Neuronal stem cell (in vitro differentiated cells): ENCODE measurements at regions not wholly inside any gene's neighbourhood (a gene's known extent, or its start where the extent isn't known, plus 50 kb on each side); places are given as distances from the start of the nearest gene placed in this dataset.

Experiments
- DNase-seq: peaks from one replicate; pipeline ENCODE4 v3.0.0-alpha.2; 2013; ENCODE audit warnings: low spot score
- H2AFZ ChIP-seq: one replicate; pipeline ENCODE4 v1.6.1; 2013; ENCODE audit warnings: mild to moderate bottlenecking, low read length, inconsistent platforms
- H2AK5ac ChIP-seq: 2 replicates; pipeline ENCODE4 v1.6.1; 2013; ENCODE audit warnings: low read depth, mild to moderate bottlenecking, inconsistent platforms, low read length, moderate library complexity, mixed read lengths
- H2BK120ac ChIP-seq: 2 replicates; pipeline ENCODE4 v1.6.1; 2013; ENCODE audit warnings: low read depth, mild to moderate bottlenecking, inconsistent platforms, low read length, moderate library complexity, mixed read lengths
- H2BK12ac ChIP-seq: one replicate; pipeline ENCODE4 v1.6.1; 2013; ENCODE audit warnings: low read length, inconsistent platforms
- H2BK15ac ChIP-seq: 2 replicates; pipeline ENCODE4 v1.6.1; 2013; ENCODE audit warnings: mild to moderate bottlenecking, low read length, inconsistent platforms, mixed read lengths
- H2BK5ac ChIP-seq: one replicate; pipeline ENCODE4 v1.6.1; 2013; ENCODE audit warnings: inconsistent platforms, mild to moderate bottlenecking, low read length, moderate library complexity
- H3K14ac ChIP-seq: one replicate; pipeline ENCODE4 v1.6.1; 2013; ENCODE audit warnings: low read length, inconsistent platforms
- H3K18ac ChIP-seq: 2 replicates; pipeline ENCODE4 v1.6.1; 2013; ENCODE audit warnings: low read length, inconsistent platforms
- H3K23ac ChIP-seq: 2 replicates; pipeline ENCODE4 v1.6.1; 2013; ENCODE audit warnings: low read depth, mild to moderate bottlenecking, mixed read lengths, low read length, inconsistent platforms; ENCODE audit not compliant: poor library complexity
- H3K27ac ChIP-seq: replicated peaks from 3 replicates; pipeline ENCODE4 v1.5.1; 2013; ENCODE audit warnings: low read length, inconsistent platforms
- H3K27me3 ChIP-seq, 3 experiments: 2 replicates each; pipeline ENCODE4 v1.6.1; 2013; ENCODE audit warnings: low read length in 3 of 3, mild to moderate bottlenecking in 2 of 3, inconsistent platforms in 1 of 3, low read depth in 1 of 3, mixed read lengths in 1 of 3, moderate library complexity in 1 of 3; ENCODE audit not compliant: control insufficient read depth in 3 of 3, insufficient read depth in 3 of 3
- H3K36me3 ChIP-seq, 2 donors: replicated peaks in 1 of 2; 2 replicates each; pipeline ENCODE4 v1.6.1; 2013; ENCODE audit warnings: low read length in 2 of 2; ENCODE audit not compliant: control insufficient read depth in 2 of 2, insufficient read depth in 2 of 2
- H3K4ac ChIP-seq: 2 replicates; pipeline ENCODE4 v1.6.1; 2013; ENCODE audit warnings: inconsistent platforms, mild to moderate bottlenecking, low read length, moderate library complexity
- H3K4me1 ChIP-seq, 2 donors: 1 replicate in 1 of 2; 2 replicates in 1 of 2; pipeline ENCODE4 v1.6.1; 2013; ENCODE audit warnings: low read length in 2 of 2, low read depth in 1 of 2; ENCODE audit not compliant: control insufficient read depth in 2 of 2, insufficient read depth in 1 of 2
- H3K4me2 ChIP-seq: one replicate; pipeline ENCODE4 v1.6.1; 2013; ENCODE audit warnings: mild to moderate bottlenecking, low read length, inconsistent platforms; ENCODE audit not compliant: insufficient read depth, poor library complexity, severe bottlenecking
- H3K4me3 ChIP-seq, 2 donors: 2 replicates each; pipeline ENCODE4 v1.5.1; 2013; ENCODE audit warnings: low read length in 2 of 2, mild to moderate bottlenecking in 2 of 2, inconsistent platforms in 1 of 2, moderate library complexity in 1 of 2
- H3K79me1 ChIP-seq: one replicate; pipeline ENCODE4 v1.6.1; 2013; ENCODE audit warnings: low read depth, mild to moderate bottlenecking, inconsistent platforms, low read length, moderate library complexity
- H3K9ac ChIP-seq: one replicate; pipeline ENCODE4 v1.6.1; 2013; ENCODE audit warnings: mild to moderate bottlenecking, low read depth, low read length, inconsistent platforms; ENCODE audit not compliant: poor library complexity
- H3K9me3 ChIP-seq, 2 donors: replicated peaks in 1 of 2; 2 replicates each; pipeline versions ENCODE3 to v1.6.1; 2013; ENCODE audit warnings: low read length in 2 of 2, mild to moderate bottlenecking in 2 of 2, inconsistent platforms in 1 of 2, low read depth in 1 of 2, mixed read lengths in 1 of 2, moderate library complexity in 1 of 2; ENCODE audit not compliant: control insufficient read depth in 2 of 2, insufficient read depth in 1 of 2
- H4K8ac ChIP-seq: one replicate; pipeline ENCODE4 v1.6.1; 2013; ENCODE audit warnings: low read depth, mild to moderate bottlenecking, inconsistent platforms, low read length, moderate library complexity
- H4K91ac ChIP-seq: one replicate; pipeline ENCODE4 v1.6.1; 2013; ENCODE audit warnings: low read length, low read depth, mild to moderate bottlenecking, inconsistent platforms; ENCODE audit not compliant: poor library complexity
- WGBS, 2 donors: extraction: QIAGEN DNeasy Blood & Tissue Kit; methylation state at CpG; one replicate each; pipeline ENCODE4 v1.1.7; 2013; ENCODE audit warnings: missing lambda C conversion rate in 2 of 2, mixed read lengths in 1 of 2; ENCODE audit not compliant: insufficient read length in 2 of 2, insufficient replicate concordance in 1 of 2; ENCODE audit errors: extremely low coverage in 2 of 2; 5-methylcytosine and 5-hydroxymethylcytosine counted together

DNA sequence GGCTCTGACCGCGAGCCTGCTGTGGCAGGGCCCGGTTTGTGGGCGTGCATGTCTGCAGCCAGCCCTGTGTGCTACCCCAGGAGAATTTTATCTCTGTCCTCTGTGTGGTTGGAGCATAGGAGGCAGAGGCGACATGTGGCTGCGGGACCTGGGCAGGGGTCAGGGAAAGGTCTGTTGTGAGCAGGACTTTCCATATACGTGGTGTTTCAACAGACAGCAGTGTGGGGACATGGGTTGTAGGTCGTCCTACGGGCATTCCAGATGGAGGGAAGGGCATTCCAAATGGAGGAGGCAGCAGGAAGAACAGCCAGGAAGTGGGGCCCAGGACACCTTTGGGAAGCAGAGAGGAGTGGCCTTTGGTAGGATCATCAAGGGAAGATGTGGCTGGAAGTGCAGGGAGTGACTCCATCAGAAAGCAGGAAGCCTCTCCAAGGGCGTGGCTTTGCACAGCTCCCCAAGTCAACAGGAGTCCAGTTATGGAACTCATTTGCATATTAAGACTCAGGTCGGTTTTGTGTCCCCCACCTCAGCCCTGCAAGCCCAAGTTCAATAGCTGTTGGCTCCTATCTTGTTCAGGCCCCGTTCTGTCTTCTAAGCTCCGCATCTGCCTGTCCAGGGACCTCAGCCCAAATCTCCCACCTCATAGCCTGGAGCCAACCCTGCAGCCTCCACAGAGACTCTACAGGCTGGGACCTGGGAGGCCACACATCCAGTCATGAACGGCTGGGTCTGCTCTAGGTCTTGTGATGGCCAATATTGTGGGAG is 309.1 kb downstream of the MATN1 start:
- H4K91ac ChIP-seq = no peak overlapping the region
- no peak overlapping the region for H3K27ac ChIP-seq
- no peak overlapping the region for H4K8ac ChIP-seq
- H3K36me3 ChIP-seq = no peaks in the 10 kb centered on the region
- H3K4me2 ChIP-seq = no peak overlapping the region
- no peak overlapping the region for H3K4me3 ChIP-seq
- H3K14ac ChIP-seq = no peak overlapping the region
- no peak overlapping the region for H2BK120ac ChIP-seq
- H3K23ac ChIP-seq = no peak overlapping the region
- H2BK5ac ChIP-seq = no peak overlapping the region
- no CpG with 5 or more reads among the region's 14 CpGs for WGBS, 2 donors
- DNase-seq = no peak
- H3K4me1 ChIP-seq = peaks cover 0 to 15% of the 10 kb centered on the region in 2 donors
- H2AK5ac ChIP-seq = peak overlapping the region; percentile 77
- H2BK15ac ChIP-seq = no peak overlapping the region
- no peak overlapping the region for H2BK12ac ChIP-seq
- H2AFZ ChIP-seq = no peak overlapping the region
- no peaks in the 10 kb centered on the region for H3K9me3 ChIP-seq
- H3K27me3 ChIP-seq = no peaks in the 10 kb centered on the region
- H3K18ac ChIP-seq = peak overlapping the region; percentile 49
- no peaks in the 10 kb centered on the region for H3K79me1 ChIP-seq
- H3K4ac ChIP-seq = no peak overlapping the region
- H3K9ac ChIP-seq = no peak overlapping the region

DNA sequence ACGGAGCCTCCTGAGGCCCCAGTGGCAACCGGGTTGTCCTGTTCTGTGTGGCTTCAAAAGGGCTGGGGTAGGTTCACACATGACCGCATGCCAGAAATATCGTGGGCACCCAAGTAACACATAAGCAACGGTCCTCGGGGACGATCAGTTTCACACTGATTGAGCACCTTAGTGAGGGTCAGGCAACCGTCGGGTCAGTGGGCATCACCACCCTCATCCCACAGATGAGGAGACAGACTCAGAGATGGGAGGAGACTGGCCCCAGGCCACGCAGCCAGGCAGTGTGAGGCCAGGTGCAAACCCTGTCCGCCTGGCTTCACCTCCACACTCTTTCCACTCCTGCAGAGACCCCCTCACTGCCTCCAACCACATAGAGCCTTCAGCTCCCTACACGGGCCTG is 309.8 kb downstream of the MATN1 start:
- no peaks in the 10 kb centered on the region for H3K27me3 ChIP-seq
- no peak overlapping the region for H2BK120ac ChIP-seq
- no peak overlapping the region for H3K4me2 ChIP-seq
- no peak overlapping the region for H3K18ac ChIP-seq
- no peak overlapping the region for H2BK5ac ChIP-seq
- no peak overlapping the region for H3K27ac ChIP-seq
- no CpG with 5 or more reads among the region's 12 CpGs for WGBS, 2 donors
- no peak for DNase-seq
- H3K4ac ChIP-seq = no peak overlapping the region
- no peaks in the 10 kb centered on the region for H3K36me3 ChIP-seq
- no peak overlapping the region for H3K4me3 ChIP-seq
- no peaks in the 10 kb centered on the region for H3K79me1 ChIP-seq
- no peak overlapping the region for H2AK5ac ChIP-seq
- H2BK15ac ChIP-seq = no peak overlapping the region
- H4K91ac ChIP-seq = no peak overlapping the region
- H4K8ac ChIP-seq = no peak overlapping the region
- no peak overlapping the region for H2AFZ ChIP-seq
- H3K9me3 ChIP-seq = no peaks in the 10 kb centered on the region
- no peak overlapping the region for H3K9ac ChIP-seq
- no peak overlapping the region for H2BK12ac ChIP-seq
- H3K4me1 ChIP-seq = peaks cover 0 to 15% of the 10 kb centered on the region in 2 donors
- H3K14ac ChIP-seq = no peak overlapping the region
- H3K23ac ChIP-seq = no peak overlapping the region

DNA sequence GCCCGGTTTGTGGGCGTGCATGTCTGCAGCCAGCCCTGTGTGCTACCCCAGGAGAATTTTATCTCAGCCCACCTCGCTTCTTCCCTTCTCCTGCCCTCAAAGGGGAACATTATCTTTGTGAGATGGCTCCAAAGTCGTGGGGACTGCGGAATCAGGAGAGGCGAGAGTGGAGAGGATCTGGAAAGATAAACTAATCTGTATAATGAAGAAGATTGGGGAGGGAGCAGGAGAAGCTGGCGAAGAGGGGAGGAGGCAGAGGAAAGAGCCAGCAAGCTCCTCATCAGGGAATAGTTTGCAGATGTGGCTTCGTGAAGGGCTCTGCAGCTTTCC is 310.3 kb downstream of the MATN1 start:
- Histone ChIP-seq H2AK5ac (no peak overlapping the region), H3K27ac (no peak overlapping the region), H2BK5ac (peak overlapping the region; percentile 10), H2BK12ac (no peak overlapping the region), H3K9me3 (no peaks in the 10 kb centered on the region), H2AFZ (no peak overlapping the region), H2BK120ac (no peak overlapping the region), H3K18ac (no peak overlapping the region), H2BK15ac (peak overlapping the region; percentile 16), H3K9ac (no peak overlapping the region), H4K91ac (no peak overlapping the region), H4K8ac (no peak overlapping the region), H3K36me3 (no peaks in the 10 kb centered on the region), H3K4me2 (no peak overlapping the region), H3K27me3 (no peaks in the 10 kb centered on the region), H3K79me1 (no peaks in the 10 kb centered on the region), H3K23ac (no peak overlapping the region), H3K4me3 (no peak overlapping the region), H3K4me1 (peaks cover 0 to 14% of the 10 kb centered on the region in 2 donors), H3K14ac (no peak overlapping the region), H3K4ac (no peak overlapping the region)
- no peak for DNase-seq
- WGBS, 2 donors = no CpG with 5 or more reads among the region's 8 CpGs

DNA sequence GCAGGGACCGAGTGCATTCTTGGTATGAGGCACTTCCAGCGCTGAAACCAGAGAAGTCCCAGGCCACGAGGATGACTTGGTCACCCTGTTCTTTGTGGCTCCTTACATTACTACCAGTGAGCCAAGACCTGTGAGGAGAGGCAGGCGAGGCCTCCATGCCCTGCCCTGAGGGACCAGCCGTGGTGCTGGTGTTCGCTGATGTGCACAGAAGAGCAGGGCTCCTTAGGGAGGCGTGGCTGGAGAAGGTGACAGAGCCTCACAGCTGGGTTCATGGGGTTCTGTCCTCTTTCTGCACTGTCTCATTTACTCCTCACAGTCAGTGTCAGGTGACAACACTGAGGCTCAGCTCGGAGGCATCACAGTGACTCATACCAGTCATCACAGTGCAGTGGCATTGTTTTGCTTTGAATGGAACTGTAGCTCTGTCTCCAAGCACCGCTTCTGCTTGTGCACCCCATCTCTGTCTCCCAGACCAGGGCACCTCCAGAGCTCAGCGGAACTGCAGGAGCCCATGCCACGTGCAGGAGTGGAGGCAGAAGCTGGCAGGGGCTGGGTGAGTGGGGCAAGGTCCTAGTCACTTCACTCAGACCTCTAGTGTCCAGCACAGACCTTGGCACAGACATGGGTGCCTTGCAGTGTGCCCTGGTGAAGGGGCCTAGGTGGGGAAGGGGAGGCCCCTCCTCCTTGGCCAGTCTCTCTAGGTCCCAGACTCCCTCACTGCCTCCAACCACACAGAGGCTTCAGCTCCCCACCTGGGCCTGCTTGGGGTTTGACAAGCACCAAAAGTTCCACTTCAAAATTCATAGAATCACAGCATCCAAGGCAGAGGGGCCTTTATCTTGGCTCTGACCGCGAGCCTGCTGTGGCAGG is 310.9 kb downstream of the MATN1 start:
- Histone ChIP-seq H2AFZ (no peak overlapping the region), H2AK5ac (no peak overlapping the region), H3K4me1 (peaks cover 0 to 9% of the 10 kb centered on the region in 2 donors), H2BK120ac (no peak overlapping the region), H3K27ac (no peak overlapping the region), H3K27me3 (no peaks in the 10 kb centered on the region), H3K36me3 (no peaks in the 10 kb centered on the region), H2BK5ac (peak overlapping the region; percentile 10), H3K23ac (no peak overlapping the region), H2BK12ac (no peak overlapping the region), H3K18ac (peak overlapping the region; percentile 66), H3K4me3 (no peak overlapping the region), H2BK15ac (peak overlapping the region; percentile 16), H4K8ac (no peak overlapping the region), H3K79me1 (no peaks in the 10 kb centered on the region), H3K9me3 (no peaks in the 10 kb centered on the region), H4K91ac (no peak overlapping the region), H3K4ac (no peak overlapping the region), H3K9ac (no peak overlapping the region), H3K4me2 (no peak overlapping the region), H3K14ac (no peak overlapping the region)
- DNase-seq = no peak
- no CpG with 5 or more reads among the region's 13 CpGs for WGBS, 2 donors
